OCI-LY1 (cell line): ENCODE measurements at regions not wholly inside any gene's neighbourhood (a gene's known extent, or its start where the extent isn't known, plus 50 kb on each side); places are given as distances from the start of the nearest gene placed in this dataset.

Experiments used
- H2AFZ ChIP-seq: fragments of 200-600 bp; sonication (generic), shearing (Covaris generic); 2 replicates; pipeline ENCODE4 v1.6.0; 2014; ENCODE audit warnings: antibody characterized with exemption, mild to moderate bottlenecking, low read length
- H3F3A ChIP-seq: fragments of 200-600 bp; sonication (generic), shearing (Covaris generic); 2 replicates; pipeline ENCODE4 v1.6.0; 2014; ENCODE audit warnings: mild to moderate bottlenecking, antibody characterized with exemption, low read length, moderate library complexity; ENCODE audit not compliant: insufficient read depth
- H3K27ac ChIP-seq: fragments of 200-600 bp; sonication (generic); 2 replicates; pipeline ENCODE4 v1.5.1; 2014; ENCODE audit warnings: low read length, mixed run types, mild to moderate bottlenecking, low read depth; ENCODE audit not compliant: poor library complexity, severe bottlenecking
- H3K27me3 ChIP-seq: fragments of 200-600 bp; sonication (generic); 2 replicates; pipeline ENCODE4 v1.6.0; 2014; ENCODE audit warnings: antibody characterized with exemption, mild to moderate bottlenecking, low read length, moderate library complexity; ENCODE audit not compliant: insufficient read depth
- H3K36me3 ChIP-seq: fragments of 200-600 bp; sonication (generic); 2 replicates; pipeline ENCODE4 v1.6.1; 2014; ENCODE audit warnings: mild to moderate bottlenecking, antibody characterized with exemption, low read length, moderate library complexity, mixed read lengths; ENCODE audit not compliant: insufficient read depth
- H3K4me1 ChIP-seq: fragments of 200-600 bp; sonication (generic); 2 replicates; pipeline ENCODE4 v1.5.1; 2014; ENCODE audit warnings: mild to moderate bottlenecking, low read length, moderate library complexity; ENCODE audit not compliant: insufficient read depth, severe bottlenecking
- H3K4me2 ChIP-seq: fragments of 200-600 bp; sonication (generic), shearing (Covaris generic); 2 replicates; pipeline ENCODE4 v1.6.1; 2014; ENCODE audit warnings: low read length
- H3K4me3 ChIP-seq: fragments of 200-600 bp; sonication (generic); 2 replicates; pipeline ENCODE4 v1.5.1; 2014; ENCODE audit warnings: low read length, low read depth, mild to moderate bottlenecking, mixed read lengths; ENCODE audit not compliant: poor library complexity, severe bottlenecking
- H3K79me2 ChIP-seq: fragments of 200-600 bp; shearing (Covaris generic); 2 replicates; pipeline ENCODE4 v1.6.1; 2016; ENCODE audit warnings: mixed run types, low read length, mixed read lengths; ENCODE audit not compliant: insufficient read depth
- H3K9ac ChIP-seq: fragments of 200-600 bp; sonication (generic), shearing (Covaris generic); 2 replicates; pipeline ENCODE4 v1.6.1; 2014; ENCODE audit warnings: mild to moderate bottlenecking, low read length, mixed read lengths
- H3K9me2 ChIP-seq: fragments of 200-600 bp; sonication (generic), shearing (Covaris generic); 2 replicates; pipeline ENCODE4 v1.6.1; 2014; ENCODE audit warnings: low read depth, mild to moderate bottlenecking, low read length, mixed read lengths
- H3K9me3 ChIP-seq: fragments of 200-600 bp; shearing (Covaris generic); 2 replicates; pipeline ENCODE4 v1.6.1; 2014; ENCODE audit warnings: low read length, mixed read lengths
- H4K20me1 ChIP-seq: fragments of 200-600 bp; sonication (generic), shearing (Covaris generic); 2 replicates; pipeline ENCODE4 v1.6.0; 2016; ENCODE audit warnings: mild to moderate bottlenecking, low read length; ENCODE audit not compliant: insufficient read depth
- EZH2 ChIP-seq: fragments of 200-600 bp; sonication (generic), shearing (Covaris generic); IDR thresholded peaks from 2 replicates; pipeline ENCODE4 v1.8.0; 2017; ENCODE audit warnings: borderline replicate concordance, mixed run types, mild to moderate bottlenecking, antibody characterized with exemption, low read length, moderate library complexity, mixed read lengths
- TF ChIP-seq, protein P1 (sequence below): fragments of 200-600 bp; sonication (generic), shearing (Covaris generic); IDR thresholded peaks from 2 replicates; pipeline ENCODE4 v1.5.1; 2017; ENCODE audit warnings: mild to moderate bottlenecking, antibody characterized with exemption, low read length, moderate library complexity, mixed read lengths

- H3K27ac ChIP-seq, result no peak overlapping the region
- H3K36me3 ChIP-seq, result no peaks in the 10 kb centered on the region
- no peaks in the 10 kb centered on the region for H3F3A ChIP-seq
- no peaks in the 10 kb centered on the region for H4K20me1 ChIP-seq
- TF ChIP-seq, protein P1, sequence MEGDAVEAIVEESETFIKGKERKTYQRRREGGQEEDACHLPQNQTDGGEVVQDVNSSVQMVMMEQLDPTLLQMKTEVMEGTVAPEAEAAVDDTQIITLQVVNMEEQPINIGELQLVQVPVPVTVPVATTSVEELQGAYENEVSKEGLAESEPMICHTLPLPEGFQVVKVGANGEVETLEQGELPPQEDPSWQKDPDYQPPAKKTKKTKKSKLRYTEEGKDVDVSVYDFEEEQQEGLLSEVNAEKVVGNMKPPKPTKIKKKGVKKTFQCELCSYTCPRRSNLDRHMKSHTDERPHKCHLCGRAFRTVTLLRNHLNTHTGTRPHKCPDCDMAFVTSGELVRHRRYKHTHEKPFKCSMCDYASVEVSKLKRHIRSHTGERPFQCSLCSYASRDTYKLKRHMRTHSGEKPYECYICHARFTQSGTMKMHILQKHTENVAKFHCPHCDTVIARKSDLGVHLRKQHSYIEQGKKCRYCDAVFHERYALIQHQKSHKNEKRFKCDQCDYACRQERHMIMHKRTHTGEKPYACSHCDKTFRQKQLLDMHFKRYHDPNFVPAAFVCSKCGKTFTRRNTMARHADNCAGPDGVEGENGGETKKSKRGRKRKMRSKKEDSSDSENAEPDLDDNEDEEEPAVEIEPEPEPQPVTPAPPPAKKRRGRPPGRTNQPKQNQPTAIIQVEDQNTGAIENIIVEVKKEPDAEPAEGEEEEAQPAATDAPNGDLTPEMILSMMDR, result no peak
- no peak for TF ChIP-seq EZH2
- no peaks in the 10 kb centered on the region for H3K9me3 ChIP-seq
- H3K4me1 ChIP-seq, result no peaks in the 10 kb centered on the region
- no peak overlapping the region for H2AFZ ChIP-seq
- H3K27me3 ChIP-seq, result no peaks in the 10 kb centered on the region
- no peak overlapping the region for H3K4me2 ChIP-seq
- no peaks in the 10 kb centered on the region for H3K9me2 ChIP-seq
- no peak overlapping the region for H3K9ac ChIP-seq
- H3K79me2 ChIP-seq, result no peaks in the 10 kb centered on the region
- no peak overlapping the region for H3K4me3 ChIP-seq
Measured at GRCh38 chr12:65734226-65734625, 90.1 kb upstream of the HMGA2 start.

GRCh38 chr12:65739606-65740005, 84.7 kb upstream of the HMGA2 start:
- H3F3A ChIP-seq, result no peaks in the 10 kb centered on the region
- H2AFZ ChIP-seq, result no peak overlapping the region
- H4K20me1 ChIP-seq, result no peaks in the 10 kb centered on the region
- no peaks in the 10 kb centered on the region for H3K27me3 ChIP-seq
- no peaks in the 10 kb centered on the region for H3K36me3 ChIP-seq
- no peak overlapping the region for H3K9ac ChIP-seq
- no peak overlapping the region for H3K27ac ChIP-seq
- no peak overlapping the region for H3K4me3 ChIP-seq
- H3K9me3 ChIP-seq, result no peaks in the 10 kb centered on the region
- TF ChIP-seq, protein P1, result no peak
- no peak for TF ChIP-seq EZH2
- H3K9me2 ChIP-seq, result no peaks in the 10 kb centered on the region
- H3K4me1 ChIP-seq, result no peaks in the 10 kb centered on the region
- H3K4me2 ChIP-seq, result no peak overlapping the region
- no peaks in the 10 kb centered on the region for H3K79me2 ChIP-seq

- Histone ChIP-seq H3K36me3 (no peaks in the 10 kb centered on the region), H3F3A (no peaks in the 10 kb centered on the region), H3K27me3 (no peaks in the 10 kb centered on the region), H3K9me3 (no peaks in the 10 kb centered on the region), H3K4me2 (no peak overlapping the region), H2AFZ (no peak overlapping the region), H3K9ac (no peak overlapping the region), H3K4me1 (no peaks in the 10 kb centered on the region), H3K4me3 (no peak overlapping the region), H3K9me2 (no peaks in the 10 kb centered on the region), H3K79me2 (no peaks in the 10 kb centered on the region), H3K27ac (no peak overlapping the region), H4K20me1 (no peaks in the 10 kb centered on the region)
- TF ChIP-seq, protein P1, result no peak
- no peak for TF ChIP-seq EZH2
Measured at GRCh38 chr12:65740506-65740872, 83.8 kb upstream of the HMGA2 start.
